ENCODE measurements at regions not wholly inside any gene's neighbourhood (a gene's known extent, or its start where the extent isn't known, plus 50 kb on each side); places are given as distances from the start of the nearest gene placed in this dataset.
"Not testable (repeated sequence)": the region's sequence is repeated elsewhere in the genome, so short reads cannot be mapped to it uniquely, and the experiment has no call there.

DNA sequence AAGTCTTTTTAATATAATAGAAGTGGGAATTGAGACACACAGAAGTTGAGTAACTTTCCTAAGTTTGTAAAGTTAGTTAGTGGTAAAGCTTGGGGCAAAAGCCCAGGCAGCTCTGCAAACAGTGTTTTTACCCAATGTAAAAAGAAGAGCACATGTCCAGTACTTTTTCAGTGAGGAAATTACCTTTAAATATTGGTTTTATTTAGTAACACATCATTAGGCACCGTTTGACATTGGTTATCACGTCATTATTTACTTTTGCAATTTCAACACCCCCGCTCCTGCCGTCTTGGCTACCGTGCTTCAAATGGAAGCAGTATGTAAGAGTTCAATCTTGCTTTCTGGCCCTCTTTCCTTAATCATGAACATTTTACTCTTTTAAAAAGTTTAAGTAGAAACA, 807.9 kb downstream of the EPHA4 start:
- Histone ChIP-seq H3K27me3 (no peaks in the 10 kb centered on the region), H3K9me3 (no peaks in the 10 kb centered on the region), H3K36me3 (no peaks in the 10 kb centered on the region), H3K27ac (no peak overlapping the region), H3K4me3 (no peak overlapping the region), H3K4me1 (no peaks in the 10 kb centered on the region)
- DNase-seq (no peak), ATAC-seq (no peak)
- TF ChIP-seq, protein P1, sequence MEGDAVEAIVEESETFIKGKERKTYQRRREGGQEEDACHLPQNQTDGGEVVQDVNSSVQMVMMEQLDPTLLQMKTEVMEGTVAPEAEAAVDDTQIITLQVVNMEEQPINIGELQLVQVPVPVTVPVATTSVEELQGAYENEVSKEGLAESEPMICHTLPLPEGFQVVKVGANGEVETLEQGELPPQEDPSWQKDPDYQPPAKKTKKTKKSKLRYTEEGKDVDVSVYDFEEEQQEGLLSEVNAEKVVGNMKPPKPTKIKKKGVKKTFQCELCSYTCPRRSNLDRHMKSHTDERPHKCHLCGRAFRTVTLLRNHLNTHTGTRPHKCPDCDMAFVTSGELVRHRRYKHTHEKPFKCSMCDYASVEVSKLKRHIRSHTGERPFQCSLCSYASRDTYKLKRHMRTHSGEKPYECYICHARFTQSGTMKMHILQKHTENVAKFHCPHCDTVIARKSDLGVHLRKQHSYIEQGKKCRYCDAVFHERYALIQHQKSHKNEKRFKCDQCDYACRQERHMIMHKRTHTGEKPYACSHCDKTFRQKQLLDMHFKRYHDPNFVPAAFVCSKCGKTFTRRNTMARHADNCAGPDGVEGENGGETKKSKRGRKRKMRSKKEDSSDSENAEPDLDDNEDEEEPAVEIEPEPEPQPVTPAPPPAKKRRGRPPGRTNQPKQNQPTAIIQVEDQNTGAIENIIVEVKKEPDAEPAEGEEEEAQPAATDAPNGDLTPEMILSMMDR (IDR thresholded peaks at IDR 0.05): no peak
- intact Hi-C loops (cut with DNase I): no loop called here

DNA sequence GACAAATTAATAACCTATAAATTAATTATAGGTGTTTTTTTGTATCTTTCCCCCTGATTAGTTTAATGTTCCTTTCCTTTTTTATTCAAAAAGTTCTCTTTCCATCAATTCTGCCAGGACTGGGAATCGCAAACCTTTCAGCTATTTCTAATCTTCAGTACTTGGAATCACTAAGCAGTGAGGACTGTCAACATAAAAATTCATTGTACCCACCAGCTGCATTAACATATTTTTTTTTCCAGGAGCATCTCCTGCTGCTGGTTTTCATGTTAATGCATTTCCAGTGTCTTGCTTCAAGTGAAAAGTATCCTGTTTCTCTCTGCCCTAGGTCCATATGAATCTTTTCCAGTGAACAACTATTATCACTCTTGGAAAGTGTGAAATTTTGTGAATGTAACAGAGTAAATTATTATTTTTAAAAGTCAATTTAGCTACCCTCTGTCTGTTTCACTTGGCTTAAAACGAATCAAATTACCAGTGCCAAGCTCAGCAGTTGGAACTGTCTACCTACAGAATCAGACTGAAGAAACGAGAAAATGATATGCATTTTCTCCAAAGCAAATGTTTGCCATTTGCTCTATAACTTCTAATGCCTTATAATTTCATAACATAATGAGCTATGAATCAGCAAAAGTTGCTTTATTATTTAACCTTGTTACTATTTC, 804.4 kb downstream of the EPHA4 start:
- H3K4me3 ChIP-seq: no peak overlapping the region
- H3K4me1 ChIP-seq: no peaks in the 10 kb centered on the region
- H3K36me3 ChIP-seq: no peaks in the 10 kb centered on the region
- no peaks in the 10 kb centered on the region for H3K27me3 ChIP-seq
- H3K9me3 ChIP-seq: no peaks in the 10 kb centered on the region
- no peak for ATAC-seq
- intact Hi-C loops (cut with DNase I): no loop called here
- TF ChIP-seq, protein P1 (IDR thresholded peaks at IDR 0.05): no peak
- DNase-seq: no peak
- no peak overlapping the region for H3K27ac ChIP-seq

DNA sequence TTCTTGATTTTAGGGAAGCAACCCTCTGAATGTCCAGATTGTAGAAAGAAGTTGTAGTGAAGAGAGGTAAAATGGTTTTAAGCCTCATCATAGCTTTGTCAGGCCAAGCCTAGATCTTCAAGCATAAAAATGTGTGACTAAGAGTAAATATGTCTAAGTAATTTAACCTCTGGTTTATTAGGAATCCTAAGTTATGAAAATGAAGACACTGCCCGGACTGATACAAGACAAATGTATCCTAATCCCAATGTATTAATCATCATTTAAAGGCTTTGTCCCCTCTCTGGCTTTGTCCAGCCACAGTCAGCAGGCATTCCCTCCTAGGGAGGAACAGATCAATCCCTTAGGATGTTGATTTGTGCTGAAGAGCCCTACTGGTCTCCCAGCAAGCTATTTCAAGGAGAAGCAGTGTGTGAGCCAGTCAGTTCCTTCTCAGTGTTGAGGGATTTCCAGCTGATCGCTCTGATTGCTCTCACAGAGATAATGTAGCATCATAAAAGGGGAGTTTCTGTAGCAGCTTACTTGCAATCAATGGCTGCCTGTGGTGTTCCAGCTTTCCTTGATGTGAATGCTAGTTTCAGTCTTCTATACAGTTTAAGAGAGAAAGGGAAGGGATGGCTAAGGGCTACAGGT, 796.1 kb downstream of the EPHA4 start:
- TF ChIP-seq, protein P1 (IDR thresholded peaks at IDR 0.05): no peak
- no peak overlapping the region for H3K27ac ChIP-seq
- no peaks in the 10 kb centered on the region for H3K4me1 ChIP-seq
- H3K36me3 ChIP-seq: no peaks in the 10 kb centered on the region
- H3K27me3 ChIP-seq: no peaks in the 10 kb centered on the region
- no peak overlapping the region for H3K4me3 ChIP-seq
- H3K9me3 ChIP-seq: no peaks in the 10 kb centered on the region
- intact Hi-C loops (cut with DNase I): no loop called here
- ATAC-seq (no peak), DNase-seq (no peak)

DNA sequence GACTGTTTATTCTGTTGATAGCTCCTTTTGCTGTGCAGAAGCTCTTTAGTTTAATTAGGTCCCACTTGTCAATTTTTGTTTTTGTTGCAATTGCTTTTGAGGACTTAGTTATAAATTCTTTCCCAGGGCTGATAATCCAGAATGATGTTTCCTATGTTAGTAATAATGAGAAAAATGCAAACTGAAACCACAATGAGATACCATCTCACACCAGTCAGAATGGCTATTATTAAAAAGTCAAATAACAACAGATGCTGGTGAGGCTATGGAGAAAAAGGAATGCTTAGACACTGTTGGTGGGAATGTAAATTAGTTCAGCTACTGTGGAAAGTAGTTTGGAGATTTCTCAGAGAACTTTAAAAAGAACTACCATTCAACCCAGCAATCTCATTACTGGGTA, 793.0 kb downstream of the EPHA4 start:
- H3K9me3 ChIP-seq; DNase-seq; ATAC-seq; intact Hi-C loops (cut with DNase I); H3K27ac ChIP-seq; H3K4me1 ChIP-seq; H3K27me3 ChIP-seq; H3K36me3 ChIP-seq; H3K4me3 ChIP-seq: not testable (repeated sequence)

DNA sequence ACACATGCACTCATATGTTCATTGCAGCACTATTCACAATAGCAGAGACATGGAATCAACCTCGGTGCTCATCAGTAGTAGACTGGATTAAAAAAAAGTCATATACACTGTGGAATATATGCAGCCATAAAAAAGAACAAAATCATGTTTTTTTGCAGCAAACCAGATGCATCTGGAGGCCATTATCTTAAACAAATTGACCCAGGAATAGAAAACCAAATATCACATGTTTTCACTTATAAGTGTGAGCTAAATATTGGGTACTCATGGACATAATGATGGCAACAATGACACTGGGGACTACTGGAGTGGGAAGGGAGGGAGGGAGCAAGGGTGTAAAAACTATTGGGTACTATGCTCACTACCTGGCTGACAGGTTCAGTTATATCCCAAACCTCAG, 792.6 kb downstream of the EPHA4 start:
- no peak for DNase-seq
- no peaks in the 10 kb centered on the region for H3K9me3 ChIP-seq
- H3K36me3 ChIP-seq: no peaks in the 10 kb centered on the region
- H3K27ac ChIP-seq: no peak overlapping the region
- ATAC-seq: no peak
- no peak overlapping the region for H3K4me3 ChIP-seq
- H3K4me1 ChIP-seq: no peaks in the 10 kb centered on the region
- intact Hi-C loops (cut with DNase I): no loop called here
- TF ChIP-seq, protein P1 (IDR thresholded peaks at IDR 0.05): no peak
- no peaks in the 10 kb centered on the region for H3K27me3 ChIP-seq

DNA sequence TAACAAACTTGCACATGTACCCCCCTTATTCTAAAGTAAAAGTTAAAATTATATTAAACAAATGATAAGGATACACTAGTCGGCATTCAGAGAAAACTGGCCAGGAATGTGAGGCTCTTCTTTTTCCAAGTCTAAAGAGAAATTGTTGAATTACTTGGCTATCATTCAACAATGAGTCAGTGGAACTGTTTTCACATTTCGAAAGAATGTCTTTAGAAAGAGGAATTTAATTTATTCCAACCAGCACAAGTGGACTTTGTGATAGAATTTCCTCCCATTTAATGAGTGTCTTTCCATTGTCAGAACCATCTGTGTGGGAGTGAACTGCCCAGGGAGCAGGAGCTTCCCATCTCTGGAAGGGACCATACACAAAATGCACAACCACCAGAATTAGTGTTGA, 792.2 kb downstream of the EPHA4 start:
- H3K4me3 ChIP-seq: no peak overlapping the region
- no peaks in the 10 kb centered on the region for H3K9me3 ChIP-seq
- DNase-seq (no peak), ATAC-seq (no peak)
- TF ChIP-seq, protein P1 (IDR thresholded peaks at IDR 0.05): no peak
- no peaks in the 10 kb centered on the region for H3K4me1 ChIP-seq
- no peaks in the 10 kb centered on the region for H3K36me3 ChIP-seq
- no peaks in the 10 kb centered on the region for H3K27me3 ChIP-seq
- H3K27ac ChIP-seq: no peak overlapping the region
- intact Hi-C loops (cut with DNase I): no loop called here

Measured in upper lobe of right lung (tissue), 1 donor.